CD4-positive, alpha-beta T cell (primary cell): ENCODE measurements at regions not wholly inside any gene's neighbourhood (a gene's known extent, or its start where the extent isn't known, plus 50 kb on each side); places are given as distances from the start of the nearest gene placed in this dataset.

Source experiments
- ATAC-seq: fragments of 200-7000 bp; cut with Tn5 transposase; one replicate; pipeline ENCODE4 v1.10.0; 2022; ENCODE audit warnings: mild to moderate bottlenecking; ENCODE audit not compliant: poor library complexity
- CTCF ChIA-PET: fragments of 350-600 bp; sonication (Branson Sonifier 250); formaldehyde crosslinking; loops from one replicate; lab custom pipeline; 2021; ENCODE audit warnings: antibody characterized with exemption, inconsistent platforms; lab: Charles Lee
- POLR2A ChIA-PET: fragments of 350-600 bp; sonication (Branson Sonifier 250); formaldehyde crosslinking; loops from one replicate; lab custom pipeline; 2021; ENCODE audit warnings: antibody characterized with exemption, inconsistent platforms; lab: Charles Lee
- DNase-seq, 14 experiments: peaks; one replicate each; pipeline ENCODE4 v3.0.0-alpha.2; 2013 to 2020; ENCODE audit warnings: mixed read lengths in 2 of 14
- H3K27ac ChIP-seq, 2 donors: one replicate each; pipeline versions ENCODE4 v1.5.1 to v1.7.0; 2013; ENCODE audit warnings: low read length in 2 of 2, low read depth in 1 of 2, mild to moderate bottlenecking in 1 of 2
- H3K27me3 ChIP-seq, 2 experiments: 1 replicate in 1 of 2; 2 replicates in 1 of 2; pipeline versions ENCODE4 v1.6.1 to v1.7.0; 2013; ENCODE audit warnings: low read length in 2 of 2, control low read depth in 1 of 2, mild to moderate bottlenecking in 1 of 2, moderate library complexity in 1 of 2; ENCODE audit not compliant: insufficient read depth in 2 of 2, control insufficient read depth in 1 of 2
- H3K36me3 ChIP-seq: one replicate; pipeline ENCODE4 v1.6.1; 2013; ENCODE audit warnings: low read length, control low read depth; ENCODE audit not compliant: insufficient read depth
- H3K4me1 ChIP-seq: one replicate; pipeline ENCODE4 v1.6.1; 2013; ENCODE audit warnings: low read length, control low read depth; ENCODE audit not compliant: insufficient read depth
- H3K4me3 ChIP-seq: one replicate; pipeline ENCODE4 v1.5.1; 2013; ENCODE audit warnings: mild to moderate bottlenecking, low read length, moderate library complexity
- H3K9me3 ChIP-seq, 2 experiments: 1 replicate in 1 of 2; 2 replicates in 1 of 2; pipeline versions ENCODE4 v1.6.1 to v1.7.0; 2013; ENCODE audit warnings: low read length in 2 of 2, mild to moderate bottlenecking in 2 of 2, control low read depth in 1 of 2, moderate library complexity in 1 of 2; ENCODE audit not compliant: control insufficient read depth in 1 of 2, insufficient read depth in 1 of 2
- H3K27ac Mint-ChIP-seq: one replicate; pipeline ENCODE4 v1.8.0; 2020; ENCODE audit warnings: mixed read lengths
- H3K27me3 Mint-ChIP-seq: one replicate; pipeline ENCODE4 v1.8.0; 2021; ENCODE audit warnings: mixed read lengths
- H3K36me3 Mint-ChIP-seq: one replicate; pipeline ENCODE4 v1.8.0; 2021; ENCODE audit warnings: low read depth, mixed read lengths
- H3K4me1 Mint-ChIP-seq: one replicate; pipeline ENCODE4 v1.8.0; 2021; ENCODE audit warnings: low read depth, mixed read lengths
- H3K4me3 Mint-ChIP-seq: one replicate; pipeline ENCODE4 v1.8.0; 2020; ENCODE audit warnings: mild to moderate bottlenecking, mixed read lengths
- H3K9me3 Mint-ChIP-seq: one replicate; pipeline ENCODE4 v1.8.0; 2020; ENCODE audit warnings: mixed read lengths
- intact Hi-C, 2 experiments: fragments of 100-400 bp; cut with DNase I in 1 of 2; cut with micrococcal nuclease in 1 of 2; formaldehyde crosslinking; loops; one replicate each; pipeline versions ENCODE4 v1.15.1 to v1.9.0; 2023 to 2025; cut with DNase I, micrococcal nuclease
- TF ChIP-seq, protein P1 (sequence below): fragments of 200-600 bp; IDR thresholded peaks from one replicate; pipeline ENCODE4 v1.8.0; 2022; ENCODE audit warnings: antibody characterized with exemption, mild to moderate bottlenecking

- intact Hi-C loops = no loop called here
- Histone ChIP-seq H3K4me3 (no peak overlapping the region), H3K27me3 (no peaks in the 10 kb centered on the region), H3K4me1 (no peaks in the 10 kb centered on the region), H3K36me3 (no peaks in the 10 kb centered on the region), H3K9me3 (no peaks in the 10 kb centered on the region), H3K27ac (no peak overlapping the region)
- DNase-seq (no peak), ATAC-seq (no peak)
- no peak overlapping the region for H3K4me3 Mint-ChIP-seq
- CTCF ChIA-PET = no interaction called here
- POLR2A ChIA-PET = no interaction called here
- TF ChIP-seq, protein P1, sequence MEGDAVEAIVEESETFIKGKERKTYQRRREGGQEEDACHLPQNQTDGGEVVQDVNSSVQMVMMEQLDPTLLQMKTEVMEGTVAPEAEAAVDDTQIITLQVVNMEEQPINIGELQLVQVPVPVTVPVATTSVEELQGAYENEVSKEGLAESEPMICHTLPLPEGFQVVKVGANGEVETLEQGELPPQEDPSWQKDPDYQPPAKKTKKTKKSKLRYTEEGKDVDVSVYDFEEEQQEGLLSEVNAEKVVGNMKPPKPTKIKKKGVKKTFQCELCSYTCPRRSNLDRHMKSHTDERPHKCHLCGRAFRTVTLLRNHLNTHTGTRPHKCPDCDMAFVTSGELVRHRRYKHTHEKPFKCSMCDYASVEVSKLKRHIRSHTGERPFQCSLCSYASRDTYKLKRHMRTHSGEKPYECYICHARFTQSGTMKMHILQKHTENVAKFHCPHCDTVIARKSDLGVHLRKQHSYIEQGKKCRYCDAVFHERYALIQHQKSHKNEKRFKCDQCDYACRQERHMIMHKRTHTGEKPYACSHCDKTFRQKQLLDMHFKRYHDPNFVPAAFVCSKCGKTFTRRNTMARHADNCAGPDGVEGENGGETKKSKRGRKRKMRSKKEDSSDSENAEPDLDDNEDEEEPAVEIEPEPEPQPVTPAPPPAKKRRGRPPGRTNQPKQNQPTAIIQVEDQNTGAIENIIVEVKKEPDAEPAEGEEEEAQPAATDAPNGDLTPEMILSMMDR = no peak
- no peaks in the 10 kb centered on the region for H3K36me3 Mint-ChIP-seq
- H3K9me3 Mint-ChIP-seq = no peaks in the 10 kb centered on the region
- no peak overlapping the region for H3K27ac Mint-ChIP-seq
- no peaks in the 10 kb centered on the region for H3K27me3 Mint-ChIP-seq
- H3K4me1 Mint-ChIP-seq = no peaks in the 10 kb centered on the region
Measured at GRCh38 chr2:37781028-37781427, 109.6 kb upstream of the CDC42EP3 start.

DNA sequence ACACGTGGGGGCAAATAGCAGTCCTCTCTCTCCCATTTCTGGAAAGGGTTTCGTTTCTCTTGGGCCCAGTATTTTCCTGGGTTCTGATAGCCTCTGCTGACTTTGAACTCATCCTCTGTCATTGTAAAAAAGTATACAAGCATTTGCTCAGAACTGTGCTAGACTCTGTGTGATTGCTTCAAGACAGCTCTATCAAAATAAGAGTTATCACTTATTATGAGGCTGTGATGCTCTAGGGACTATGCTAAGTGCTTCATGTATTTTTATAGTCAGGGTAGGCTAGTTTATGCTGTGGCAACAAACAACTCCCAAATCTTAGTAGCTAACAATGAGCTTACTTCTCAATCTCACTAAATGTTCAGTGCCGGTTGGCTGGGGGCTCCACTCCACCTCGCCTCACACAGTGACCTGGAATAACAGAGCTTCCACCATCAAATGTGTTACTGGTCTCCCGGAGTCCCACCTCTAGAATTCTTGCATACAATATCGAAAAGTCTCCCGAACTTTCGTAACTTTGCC is 110.8 kb upstream of the CDC42EP3 start:
- Histone ChIP-seq H3K9me3 (peaks cover 0 to 4% of the 10 kb centered on the region in 2 experiments), H3K4me3 (no peak overlapping the region), H3K4me1 (no peaks in the 10 kb centered on the region), H3K27me3 (no peaks in the 10 kb centered on the region), H3K27ac (no peak overlapping the region), H3K36me3 (no peaks in the 10 kb centered on the region)
- Mint-ChIP-seq H3K27ac (no peak overlapping the region), H3K4me1 (no peaks in the 10 kb centered on the region), H3K36me3 (no peaks in the 10 kb centered on the region), H3K4me3 (no peak overlapping the region), H3K9me3 (no peaks in the 10 kb centered on the region), H3K27me3 (no peaks in the 10 kb centered on the region)
- ATAC-seq (no peak), DNase-seq (no peak)
- intact Hi-C loops = no loop called here
- ChIA-PET CTCF (no interaction called here), POLR2A (no interaction called here)
- TF ChIP-seq, protein P1 = no peak

- CTCF ChIA-PET = no interaction called here
- intact Hi-C loops = no loop called here
- no peaks in the 10 kb centered on the region for H3K36me3 Mint-ChIP-seq
Measured at GRCh38 chr2:37782721-37783371, 111.4 kb upstream of the CDC42EP3 start.

More at GRCh38 chr2:37782721-37783371, 111.4 kb upstream of the CDC42EP3 start:
- no peak overlapping the region for H3K27ac Mint-ChIP-seq
- no peaks in the 10 kb centered on the region for H3K36me3 ChIP-seq
- no peak overlapping the region for H3K4me3 Mint-ChIP-seq
- H3K9me3 Mint-ChIP-seq = no peaks in the 10 kb centered on the region
- no peaks in the 10 kb centered on the region for H3K27me3 Mint-ChIP-seq
- H3K27me3 ChIP-seq = no peaks in the 10 kb centered on the region
- TF ChIP-seq, protein P1 = no peak
- no peaks in the 10 kb centered on the region for H3K4me1 ChIP-seq
- DNase-seq = no peak
- no peaks in the 10 kb centered on the region for H3K4me1 Mint-ChIP-seq
- H3K4me3 ChIP-seq = no peak overlapping the region
- no peak overlapping the region for H3K27ac ChIP-seq
- H3K9me3 ChIP-seq = peaks cover 3 to 4% of the 10 kb centered on the region in 2 experiments
- ATAC-seq = no peak
- POLR2A ChIA-PET = no interaction called here
